Transverse colon (tissue), 4 donors: ENCODE measurements at regions not wholly inside any gene's neighbourhood (a gene's known extent, or its start where the extent isn't known, plus 50 kb on each side); places are given as distances from the start of the nearest gene placed in this dataset.

ENCODE experiments used
- CTCF ChIP-seq, 5 experiments: fragments of 200-600 bp in 3 of 5; fragments of 450-650 bp in 2 of 5; sonication (generic) in 3 of 5; IDR thresholded peaks; 1 replicate in 2 of 5; 2 replicates in 3 of 5; pipeline ENCODE4 v1.5.1; 2016 to 2017; ENCODE audit warnings: antibody characterized with exemption in 5 of 5, inconsistent platforms in 3 of 5, mild to moderate bottlenecking in 2 of 5, moderate library complexity in 1 of 5
- EP300 ChIP-seq: sonication (generic); formaldehyde crosslinking; IDR thresholded peaks from one replicate; pipeline ENCODE4 v1.6.1; 2017; ENCODE audit warnings: antibody characterized with exemption, low read depth
- POLR2A ChIP-seq: fragments of 450-650 bp; IDR thresholded peaks from one replicate; pipeline ENCODE4 v1.6.1; 2016; ENCODE audit warnings: antibody characterized with exemption, mild to moderate bottlenecking, moderate library complexity
- POLR2AphosphoS5 ChIP-seq, 3 donors: sonication (generic); formaldehyde crosslinking; IDR thresholded peaks; one replicate each; pipeline ENCODE4 v1.6.1; 2016; ENCODE audit warnings: antibody characterized with exemption in 3 of 3

- TF ChIP-seq CTCF (IDR thresholded peaks at IDR 0.05) = no peak
- TF ChIP-seq POLR2A = no peak
- no peak for TF ChIP-seq POLR2AphosphoS5 (IDR thresholded peaks at IDR 0.05)
- no peak for TF ChIP-seq EP300
Observed at GRCh38 chr10:62501547-62501946, 127.4 kb downstream of the ZNF365 start.
